Prostate gland (tissue), 2 donors: ENCODE measurements at regions not wholly inside any gene's neighbourhood (a gene's known extent, or its start where the extent isn't known, plus 50 kb on each side); places are given as distances from the start of the nearest gene placed in this dataset.
"Not testable (repeated sequence)": the region's sequence is repeated elsewhere in the genome, so short reads cannot be mapped to it uniquely, and the experiment has no call there.

ENCODE experiments used
- DNase-seq: peaks from one replicate; pipeline ENCODE4 v3.0.0-alpha.2; 2019; ENCODE audit warnings: low spot score
- H3K27ac ChIP-seq, 2 donors: fragments of 200-600 bp; sonication (generic); 2 replicates each; pipeline ENCODE4 v1.5.1; 2017 to 2019
- H3K27me3 ChIP-seq: fragments of 200-600 bp; sonication (generic); replicated peaks from 2 replicates; pipeline ENCODE4 v1.5.1; 2019; ENCODE audit not compliant: insufficient read depth
- H3K36me3 ChIP-seq, 2 donors: fragments of 200-600 bp; sonication (generic); 1 replicate in 1 of 2; 2 replicates in 1 of 2; pipeline versions ENCODE4 v1.5.1 to v1.8.1; 2017 to 2019
- H3K4me1 ChIP-seq: fragments of 200-600 bp; sonication (generic); replicated peaks from 2 replicates; pipeline ENCODE4 v1.5.1; 2019
- H3K4me3 ChIP-seq, 2 donors: fragments of 200-600 bp; sonication (generic); 2 replicates each; pipeline ENCODE4 v1.5.1; 2017 to 2019
- H3K9me3 ChIP-seq: fragments of 200-600 bp; sonication (generic); 2 replicates; pipeline ENCODE4 v1.5.1; 2017
- CTCF ChIP-seq, 4 experiments: fragments of 200-600 bp in 2 of 4; fragments of 450-650 bp in 2 of 4; sonication (generic) in 2 of 4; IDR thresholded peaks; 1 replicate in 3 of 4; 2 replicates in 1 of 4; pipeline ENCODE4 v1.5.1; 2016 to 2019; ENCODE audit warnings: antibody characterized with exemption in 4 of 4, mild to moderate bottlenecking in 2 of 4, moderate library complexity in 2 of 4
- POLR2A ChIP-seq: fragments of 450-650 bp; IDR thresholded peaks from one replicate; pipeline ENCODE4 v1.6.1; 2016; ENCODE audit warnings: antibody characterized with exemption, mild to moderate bottlenecking
- POLR2AphosphoS5 ChIP-seq: sonication (generic); formaldehyde crosslinking; IDR thresholded peaks from one replicate; pipeline ENCODE4 v1.6.1; 2017; ENCODE audit warnings: antibody characterized with exemption
- WGBS: methylation state at CpG from one replicate; pipeline ENCODE4 v1.1.5; 2018; 5-methylcytosine and 5-hydroxymethylcytosine counted together
- intact Hi-C: fragments of 100-400 bp; cut with DNase I; formaldehyde crosslinking; loops from one replicate; pipeline ENCODE4 v1.14.2; 2022

DNA sequence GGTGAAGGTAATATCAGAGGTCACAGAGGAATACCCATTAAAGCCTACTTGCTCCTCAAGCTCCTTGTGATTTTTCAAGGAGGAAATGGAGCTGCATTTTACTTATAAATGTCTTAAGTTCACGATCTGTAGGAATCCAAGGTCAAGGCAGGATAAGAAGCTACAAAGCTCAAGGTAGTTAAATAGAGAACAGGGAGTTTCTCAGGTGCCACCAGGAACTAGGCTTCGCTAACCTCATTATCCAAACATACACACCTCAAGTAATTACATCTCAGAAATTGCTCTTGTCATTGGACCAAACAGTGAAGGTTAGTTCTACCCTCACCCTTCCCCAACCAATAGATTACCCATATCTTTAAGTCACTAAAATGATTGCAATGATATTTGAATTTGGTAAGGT, 317.4 kb upstream of the HNRNPA3 start:
- intact Hi-C loops, result no loop called here
- H3K27me3 ChIP-seq, result peaks cover 1% of the 10 kb centered on the region
- 77% methylated on average over 2 of the region's 2 CpGs for WGBS

GRCh38 chr2:176902454-176902853, 310.1 kb upstream of the HNRNPA3 start:
- no peak for DNase-seq
- H3K36me3 ChIP-seq, result no peaks in the 10 kb centered on the region
- no peaks in the 10 kb centered on the region for H3K4me1 ChIP-seq
- H3K27ac ChIP-seq, result no peak overlapping the region
- no peaks in the 10 kb centered on the region for H3K9me3 ChIP-seq
- intact Hi-C loops, result no loop called here
- H3K4me3 ChIP-seq, result no peak overlapping the region
- no peaks in the 10 kb centered on the region for H3K27me3 ChIP-seq
- TF ChIP-seq POLR2A (no peak), CTCF (IDR thresholded peaks at IDR 0.05) (no peak), POLR2AphosphoS5 (no peak)
- WGBS, result 66% methylated on average over 4 of the region's 4 CpGs

More for the DNA sequence above, 317.4 kb upstream of the HNRNPA3 start:
- H3K27ac ChIP-seq, result no peak overlapping the region
- no peaks in the 10 kb centered on the region for H3K4me1 ChIP-seq
- H3K9me3 ChIP-seq, result no peaks in the 10 kb centered on the region
- DNase-seq, result no peak
- TF ChIP-seq POLR2AphosphoS5 (no peak), CTCF (IDR thresholded peaks at IDR 0.05) (no peak), POLR2A (no peak)
- H3K4me3 ChIP-seq, result no peak overlapping the region
- no peaks in the 10 kb centered on the region for H3K36me3 ChIP-seq

DNA sequence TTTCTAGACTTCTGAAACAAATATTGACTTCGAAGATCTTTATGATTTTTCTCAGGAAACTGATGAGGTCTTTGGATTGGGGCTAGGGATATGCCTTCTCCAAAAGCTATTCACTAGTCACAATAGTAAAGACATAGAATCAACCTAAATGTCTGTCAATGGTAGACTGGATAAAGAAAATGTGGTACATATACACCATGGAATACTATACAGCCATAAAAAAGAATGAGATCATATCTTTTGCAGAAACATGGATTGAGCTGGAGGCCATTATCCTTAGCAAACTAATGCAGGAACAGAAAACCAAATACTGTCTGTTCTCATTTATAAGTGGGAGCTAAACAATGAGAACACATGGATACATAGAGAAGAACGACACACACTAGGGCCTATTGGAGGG, 308.5 kb upstream of the HNRNPA3 start:
- H3K9me3 ChIP-seq, H3K36me3 ChIP-seq, H3K4me1 ChIP-seq, H3K27ac ChIP-seq, intact Hi-C loops, DNase-seq, H3K27me3 ChIP-seq, H3K4me3 ChIP-seq: not testable (repeated sequence)
- WGBS, result 97% methylated on average over 2 of the region's 2 CpGs

GRCh38 chr2:176907341-176907740, 305.3 kb upstream of the HNRNPA3 start:
- no peak for TF ChIP-seq POLR2AphosphoS5
- no peak for TF ChIP-seq POLR2A
- no peak for TF ChIP-seq CTCF (IDR thresholded peaks at IDR 0.05)
- Histone ChIP-seq H3K9me3 (no peaks in the 10 kb centered on the region), H3K36me3 (no peaks in the 10 kb centered on the region), H3K4me3 (no peak overlapping the region), H3K27ac (no peak overlapping the region), H3K4me1 (no peaks in the 10 kb centered on the region), H3K27me3 (no peaks in the 10 kb centered on the region)
- no peak for DNase-seq
- 36% methylated on average over 3 of the region's 3 CpGs for WGBS
- intact Hi-C loops, result no loop called here

GRCh38 chr2:176910828-176911227, 301.8 kb upstream of the HNRNPA3 start:
- Histone ChIP-seq H3K4me1 (no peaks in the 10 kb centered on the region), H3K4me3 (no peak overlapping the region), H3K27me3 (no peaks in the 10 kb centered on the region), H3K36me3 (no peaks in the 10 kb centered on the region), H3K9me3 (no peaks in the 10 kb centered on the region), H3K27ac (no peak overlapping the region)
- 53% methylated on average over 3 of the region's 3 CpGs for WGBS
- DNase-seq, result no peak
- TF ChIP-seq CTCF (IDR thresholded peaks at IDR 0.05) (no peak), POLR2AphosphoS5 (no peak)
- intact Hi-C loops, result no loop called here
